ENCODE measurements at regions not wholly inside any gene's neighbourhood (a gene's known extent, or its start where the extent isn't known, plus 50 kb on each side); places are given as distances from the start of the nearest gene placed in this dataset.

GRCh38 chr13:34207872-34208271 lies 389.9 kb downstream of the RFC3 start:
- Histone ChIP-seq H3K9me3 (ENCODE audit: control insufficient read depth, low read depth, low read length) (no peaks in the 10 kb centered on the region), H3K56ac (ENCODE audit: insufficient read length, low read depth, low read length) (no peak overlapping the region), H3K79me2 (ENCODE audit: insufficient read depth, low read length) (no peaks in the 10 kb centered on the region), H3K27me3 (ENCODE audit: insufficient read depth, low read length) (no peaks in the 10 kb centered on the region), H3K14ac (ENCODE audit: insufficient read depth, low read length) (no peak overlapping the region), H3K23me2 (ENCODE audit: insufficient read length, low read depth, low read length, poor library complexity, severe bottlenecking) (no peaks in the 10 kb centered on the region), H2AFZ (ENCODE audit: low read length) (no peak overlapping the region), H2BK15ac (ENCODE audit: low read depth, low read length) (no peak overlapping the region), H4K8ac (replicated peaks; ENCODE audit: insufficient read length, low read depth, low read length) (no peak overlapping the region), H3K4ac (ENCODE audit: low read depth, low read length) (no peak overlapping the region), H4K91ac (ENCODE audit: insufficient read length, low read depth, low read length) (no peak overlapping the region), H3K4me2 (ENCODE audit: insufficient read depth, insufficient read length, low read length) (no peak overlapping the region), H4K20me1 (ENCODE audit: control insufficient read depth, insufficient read depth, insufficient read length) (no peaks in the 10 kb centered on the region), H2BK20ac (ENCODE audit: low read depth, low read length, poor library complexity, severe bottlenecking) (no peak overlapping the region), H3K79me1 (ENCODE audit: insufficient read depth, low read depth, low read length, poor library complexity, severe bottlenecking) (no peaks in the 10 kb centered on the region), H2BK120ac (ENCODE audit: low read depth, low read length, poor library complexity, severe bottlenecking) (no peak overlapping the region), H3K4me1 (ENCODE audit: insufficient read depth, low read length) (no peaks in the 10 kb centered on the region), H3K27ac (ENCODE audit: insufficient read length, low read depth, low read length) (no peak overlapping the region), H4K5ac (ENCODE audit: insufficient read length, low read depth, low read length) (no peak overlapping the region), H2BK12ac (ENCODE audit: insufficient read length, low read depth, low read length) (no peak overlapping the region), H2AK5ac (ENCODE audit: insufficient read length, low read length) (no peak overlapping the region), H3K9ac (ENCODE audit: extremely low read depth, insufficient read length, low read length) (no peak overlapping the region), H3K23ac (ENCODE audit: insufficient read length, low read depth, low read length) (no peak overlapping the region), H3T11ph (ENCODE audit: low read length) (no peak overlapping the region), H2BK5ac (ENCODE audit: insufficient read length, low read length) (no peak overlapping the region), H3K18ac (ENCODE audit: insufficient read length, low read depth, low read length) (no peak overlapping the region)
- Mint-ChIP-seq H3K27ac (no peak overlapping the region), H3K36me3 (ENCODE audit: insufficient read depth in 1 of 3, low read depth in 3 of 3) (peaks cover 0 to 9% (median 0%) of the 10 kb centered on the region in 3 experiments; a peak in 1 of 7 replicates), H3K4me3 (no peak overlapping the region), H3K4me1 (peaks cover 0 to 6% of the 10 kb centered on the region in 2 experiments; a peak in 1 of 4 replicates), H3K9me3 (peaks cover 2 to 4% of the 10 kb centered on the region in 2 experiments; a peak in 3 of 5 replicates), H3K27me3 (ENCODE audit: low read depth) (no peaks in the 10 kb centered on the region)
- TF ChIP-seq CTCF (conservative IDR thresholded peaks at IDR 0.05), result no peak
- DNase-seq, result no peak
- no CpG with 5 or more reads among the region's 4 CpGs for WGBS (ENCODE audit: extremely low coverage, insufficient read length, low lambda C conversion rate)

Measured in H9 (cell line).